Activated CD4-positive, alpha-beta T cell treated with anti-CD3 and anti-CD28 coated beads for 4 hours (primary cell): ENCODE measurements at regions not wholly inside any gene's neighbourhood (a gene's known extent, or its start where the extent isn't known, plus 50 kb on each side); places are given as distances from the start of the nearest gene placed in this dataset.

Experiments
- DNase-seq, 2 donors: peaks; one replicate each; pipeline ENCODE4 v3.0.0-alpha.2; 2020

DNA sequence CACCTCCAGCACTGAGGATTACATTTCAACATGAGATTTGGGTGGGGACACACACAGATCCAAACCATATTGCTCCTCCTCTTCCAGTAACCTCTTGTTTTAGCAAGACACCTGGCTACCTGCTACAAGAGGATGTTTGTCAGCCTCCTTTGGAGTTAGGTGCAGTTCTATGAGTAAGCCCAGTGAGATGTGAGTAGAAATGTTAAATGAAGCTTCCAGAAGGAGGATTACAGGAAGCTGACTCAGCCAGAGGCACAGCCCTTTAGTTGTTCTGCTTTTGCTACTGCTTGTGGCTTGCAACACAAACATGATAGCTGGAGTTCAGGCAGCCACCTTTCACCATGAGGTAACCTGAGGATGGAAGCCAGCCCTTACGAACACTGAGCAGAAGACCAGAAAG lies 382.7 kb upstream of the RNF32 start:
- DNase-seq: no peak

- DNase-seq: no peak
Observed at GRCh38 chr7:156255635-156256034, 384.9 kb upstream of the RNF32 start.

GRCh38 chr7:156251861-156252260 lies 388.7 kb upstream of the RNF32 start:
- no peak for DNase-seq

DNA sequence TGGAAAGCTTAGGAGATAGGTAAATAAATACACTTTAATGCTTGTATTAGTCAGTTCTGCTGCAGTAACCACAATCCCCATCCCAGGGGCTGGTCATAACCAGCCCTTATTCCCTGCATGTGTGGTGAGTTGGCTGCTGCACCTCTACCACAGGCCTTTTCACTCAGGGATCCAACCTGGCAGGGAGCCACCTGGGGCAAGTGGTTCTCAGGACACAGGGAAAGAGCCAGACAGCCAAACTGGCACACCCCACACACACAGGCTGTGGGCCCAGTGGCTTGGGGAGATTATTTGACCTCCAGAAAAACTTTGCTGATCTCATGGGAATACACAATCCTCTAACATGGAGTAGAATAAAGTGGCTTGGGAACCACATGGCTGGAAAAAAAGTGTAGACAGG lies 400.0 kb upstream of the RNF32 start:
- DNase-seq: no peak

DNA sequence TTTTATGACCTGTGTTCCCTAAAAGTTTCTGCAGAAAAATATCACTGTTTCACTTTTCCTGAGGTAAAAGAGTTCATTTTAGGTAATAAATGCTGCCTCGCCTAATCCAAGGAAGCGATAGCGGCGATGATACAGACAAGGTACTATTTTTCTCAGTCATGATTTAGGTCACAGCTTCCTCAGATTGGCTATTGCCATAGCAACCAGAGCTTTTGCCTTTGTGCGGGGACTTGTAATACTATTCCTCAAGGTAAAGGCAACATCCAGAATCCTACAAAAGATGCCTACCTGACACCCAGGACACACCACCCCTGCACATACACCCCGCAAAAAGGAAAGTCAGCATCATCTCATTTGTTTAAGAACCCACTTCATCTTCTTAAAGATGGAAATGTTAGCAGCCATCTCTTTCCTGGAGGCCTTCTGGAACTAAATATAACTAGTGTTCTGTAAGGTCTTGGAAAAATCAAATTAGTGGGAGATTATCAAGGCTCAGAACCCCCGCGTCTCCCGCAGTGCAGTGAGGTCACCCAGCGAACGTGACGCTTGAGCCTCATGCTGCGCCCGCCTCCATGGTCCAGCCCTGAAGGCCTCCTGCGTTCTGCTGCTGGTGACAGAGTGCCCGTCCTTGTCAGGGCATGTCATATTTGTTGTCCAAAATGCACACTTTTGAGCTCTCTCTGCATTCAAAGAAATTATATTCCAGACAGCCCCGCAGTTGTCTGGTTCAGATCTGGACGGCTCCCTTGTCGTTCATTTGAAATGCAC lies 402.0 kb upstream of the RNF32 start:
- no peak for DNase-seq

DNA sequence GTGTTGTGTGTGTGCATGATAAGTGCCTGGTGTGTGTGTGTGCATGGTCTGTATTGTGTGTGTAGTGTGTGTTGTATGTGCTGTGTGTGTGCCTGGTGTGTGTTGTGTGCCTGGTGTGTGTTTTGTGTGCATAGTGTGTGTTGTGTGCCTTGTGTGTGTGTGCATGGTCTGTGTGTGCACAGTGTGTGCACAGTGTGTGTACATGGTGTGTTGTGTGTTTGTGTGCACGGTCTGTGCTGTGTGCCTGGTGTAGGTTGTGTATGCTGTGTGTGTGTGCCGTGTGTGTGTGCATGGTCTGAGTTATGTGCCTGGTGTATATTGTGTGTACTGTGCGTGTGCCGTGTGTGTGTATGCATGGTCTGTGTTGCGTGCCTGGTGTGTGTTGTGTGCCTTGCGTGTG lies 403.0 kb upstream of the RNF32 start:
- no peak for DNase-seq

GRCh38 chr7:156236936-156237599 lies 403.5 kb upstream of the RNF32 start:
- no peak for DNase-seq

GRCh38 chr7:156236181-156236889 lies 404.2 kb upstream of the RNF32 start:
- DNase-seq: no peak

- no peak for DNase-seq
Observed at GRCh38 chr7:156234666-156235494, 405.7 kb upstream of the RNF32 start.

GRCh38 chr7:156234192-156234591 lies 406.4 kb upstream of the RNF32 start:
- DNase-seq: no peak

- DNase-seq: no peak
Observed at GRCh38 chr7:156232931-156233705, 407.5 kb upstream of the RNF32 start.

- no peak for DNase-seq
Observed at GRCh38 chr7:156230576-156230975, 410.0 kb upstream of the RNF32 start.

- no peak for DNase-seq
Observed at GRCh38 chr7:156224833-156225225, 412.6 kb upstream of the SHH start.

- no peak for DNase-seq
Observed at GRCh38 chr7:156223935-156224832, 411.9 kb upstream of the SHH start.

- DNase-seq: no peak
Observed at GRCh38 chr7:156222611-156223010, 410.3 kb upstream of the SHH start.

GRCh38 chr7:156222151-156222550 lies 409.9 kb upstream of the SHH start:
- DNase-seq: no peak

- no peak for DNase-seq
Observed at GRCh38 chr7:156220701-156221100, 408.4 kb upstream of the SHH start.

DNA sequence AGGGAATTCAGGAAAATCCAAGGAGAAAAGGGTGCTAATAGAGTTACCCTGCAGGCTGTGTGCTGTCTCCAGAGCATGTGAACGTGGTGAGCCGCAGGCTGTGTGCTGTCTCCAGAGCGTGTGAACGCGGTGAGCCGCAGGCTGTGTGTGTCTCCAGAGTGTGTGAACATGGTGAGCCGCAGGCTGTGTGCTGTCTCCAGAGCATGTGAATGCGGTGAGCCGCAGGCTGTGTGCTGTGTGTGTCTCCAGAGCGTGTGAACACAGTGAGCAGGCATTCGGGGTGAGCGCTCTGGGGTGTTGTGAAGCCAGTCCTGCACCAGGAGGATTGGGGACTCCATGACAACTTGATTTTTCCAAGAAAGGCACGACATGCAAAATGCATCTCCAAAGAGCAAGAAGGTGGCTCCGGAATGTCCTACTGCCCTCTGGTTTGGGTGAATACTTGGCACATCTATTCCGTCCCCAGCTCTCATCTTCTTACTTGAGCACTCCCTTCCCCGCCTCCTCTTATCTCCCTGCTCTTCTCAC lies 407.9 kb upstream of the SHH start:
- DNase-seq: no peak

DNA sequence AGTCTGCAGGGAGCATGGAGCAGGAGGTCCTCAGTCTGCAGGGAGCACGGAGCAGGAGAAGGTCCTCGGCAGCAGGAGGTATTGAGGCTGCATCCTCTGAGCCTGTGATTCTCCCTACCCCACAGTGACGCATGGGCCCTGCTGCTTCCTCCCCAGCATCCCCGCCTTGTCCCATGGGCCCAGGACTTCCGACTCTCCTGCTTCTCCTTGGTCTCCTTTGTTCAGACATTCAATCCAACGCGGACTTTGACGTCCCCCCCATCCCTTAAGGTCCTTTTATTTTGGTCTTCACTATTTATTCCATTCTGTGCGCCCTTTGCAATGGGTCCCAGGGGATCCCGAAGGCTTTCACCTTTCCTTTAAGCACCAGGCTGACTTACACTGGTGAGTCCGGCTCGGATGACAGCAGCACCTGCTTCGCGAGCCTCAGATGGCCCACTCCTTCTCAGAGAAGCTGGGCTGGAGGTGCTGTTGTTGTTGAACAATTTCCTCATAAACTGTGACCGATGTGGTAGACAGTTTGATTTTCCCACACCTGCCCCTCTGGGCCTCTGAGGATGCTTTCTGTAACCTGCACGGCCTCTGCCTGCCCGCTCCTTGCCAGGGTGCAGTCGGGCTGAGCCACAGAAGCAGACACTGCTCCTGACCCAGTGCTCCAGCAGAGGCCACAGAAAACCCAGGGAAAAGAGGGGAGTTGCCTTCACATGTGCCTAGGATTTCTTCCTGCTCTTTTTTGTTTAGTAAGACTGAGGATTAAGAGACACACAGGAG lies 407.2 kb upstream of the SHH start:
- no peak for DNase-seq
